Ishikawa (cell line): ENCODE measurements at regions not wholly inside any gene's neighbourhood (a gene's known extent, or its start where the extent isn't known, plus 50 kb on each side); places are given as distances from the start of the nearest gene placed in this dataset.

ENCODE experiments used
- CEBPB ChIP-seq: IDR thresholded peaks from 2 replicates; pipeline ENCODE4 v1.6.1; 2012
- CREB1 ChIP-seq: IDR thresholded peaks from 2 replicates; pipeline ENCODE4 v1.6.1; 2012; ENCODE audit warnings: low read depth
- EGR1 ChIP-seq: IDR thresholded peaks from 2 replicates; pipeline ENCODE4 v1.6.1; 2012
- EP300 ChIP-seq: IDR thresholded peaks from 2 replicates; pipeline ENCODE4 v1.6.1; 2012; ENCODE audit warnings: borderline replicate concordance
- FOXM1 ChIP-seq: IDR thresholded peaks from 2 replicates; pipeline ENCODE4 v1.6.1; 2012; ENCODE audit warnings: low read depth, borderline replicate concordance
- NFIC ChIP-seq: IDR thresholded peaks from 2 replicates; pipeline ENCODE4 v1.6.1; 2012
- RAD21 ChIP-seq: IDR thresholded peaks from 2 replicates; pipeline ENCODE4 v1.6.1; 2012; ENCODE audit warnings: low read depth
- REST ChIP-seq: IDR thresholded peaks from 2 replicates; pipeline ENCODE4 v1.6.1; 2012; ENCODE audit warnings: low read depth, mild to moderate bottlenecking
- TAF1 ChIP-seq: IDR thresholded peaks from 2 replicates; pipeline ENCODE4 v1.6.1; 2012; ENCODE audit warnings: low read depth, mild to moderate bottlenecking
- TCF12 ChIP-seq: IDR thresholded peaks from 2 replicates; pipeline ENCODE4 v1.6.1; 2012; ENCODE audit warnings: low read depth
- TEAD4 ChIP-seq: IDR thresholded peaks from 2 replicates; pipeline ENCODE4 v1.6.1; 2012
- YY1 ChIP-seq: IDR thresholded peaks from 2 replicates; pipeline ENCODE4 v1.6.1; 2012; ENCODE audit warnings: low read depth
- ZBTB7A ChIP-seq: IDR thresholded peaks from 2 replicates; pipeline ENCODE4 v1.6.1; 2012; ENCODE audit warnings: low read depth
- TF ChIP-seq, protein P1 (sequence below): IDR thresholded peaks from 2 replicates; pipeline ENCODE4 v1.6.1; 2012
- TF ChIP-seq, protein P2 (sequence below): IDR thresholded peaks from 2 replicates; pipeline ENCODE4 v1.6.1; 2012

GRCh38 chr16:73166441-73166851, 118.5 kb upstream of the ZFHX3 start:
- no peak for TF ChIP-seq EGR1
- TF ChIP-seq EP300: no peak
- TF ChIP-seq TEAD4: no peak
- TF ChIP-seq CREB1: no peak
- TF ChIP-seq RAD21: no peak
- TF ChIP-seq, protein P1, sequence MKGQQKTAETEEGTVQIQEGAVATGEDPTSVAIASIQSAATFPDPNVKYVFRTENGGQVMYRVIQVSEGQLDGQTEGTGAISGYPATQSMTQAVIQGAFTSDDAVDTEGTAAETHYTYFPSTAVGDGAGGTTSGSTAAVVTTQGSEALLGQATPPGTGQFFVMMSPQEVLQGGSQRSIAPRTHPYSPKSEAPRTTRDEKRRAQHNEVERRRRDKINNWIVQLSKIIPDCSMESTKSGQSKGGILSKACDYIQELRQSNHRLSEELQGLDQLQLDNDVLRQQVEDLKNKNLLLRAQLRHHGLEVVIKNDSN: no peak
- TF ChIP-seq YY1: no peak
- TF ChIP-seq ZBTB7A: no peak
- TF ChIP-seq FOXM1: no peak
- no peak for TF ChIP-seq TAF1
- TF ChIP-seq REST: no peak
- no peak for TF ChIP-seq CEBPB
- TF ChIP-seq NFIC: no peak

DNA sequence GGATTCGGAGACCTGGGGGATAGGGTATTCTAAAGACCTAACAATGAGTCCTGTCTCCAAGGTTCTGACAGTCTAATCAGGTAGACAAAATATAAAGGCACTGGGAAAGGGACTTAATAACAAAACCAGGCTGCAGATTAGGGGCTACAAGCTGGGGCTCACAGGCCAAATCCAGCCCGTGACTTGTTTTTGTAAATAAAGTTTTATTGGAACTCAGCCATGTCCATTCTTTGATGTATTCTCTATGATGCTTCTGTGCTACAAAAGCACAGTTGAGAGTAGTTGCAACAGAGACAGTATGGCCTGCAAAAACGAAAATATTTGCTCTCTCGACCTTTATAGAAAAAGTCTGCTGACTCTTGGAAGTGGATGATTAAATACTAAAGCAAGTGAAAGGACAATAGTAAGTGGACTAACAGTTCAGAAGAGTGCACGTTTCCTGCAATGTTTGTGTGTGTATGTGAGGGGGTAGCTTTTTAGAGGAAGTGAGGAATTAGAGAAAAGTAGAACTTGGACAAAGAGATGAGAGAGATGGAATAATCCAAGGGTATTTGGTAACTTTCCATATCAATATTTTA, 115.4 kb upstream of the ZFHX3 start:
- TF ChIP-seq RAD21 (no peak), CEBPB (no peak), CREB1 (no peak), NFIC (no peak), EGR1 (no peak), REST (no peak), EP300 (no peak), TEAD4 (no peak), YY1 (no peak), TCF12 (no peak), FOXM1 (no peak), TAF1 (no peak), ZBTB7A (no peak)
- TF ChIP-seq, protein P1: no peak
- TF ChIP-seq, protein P2, sequence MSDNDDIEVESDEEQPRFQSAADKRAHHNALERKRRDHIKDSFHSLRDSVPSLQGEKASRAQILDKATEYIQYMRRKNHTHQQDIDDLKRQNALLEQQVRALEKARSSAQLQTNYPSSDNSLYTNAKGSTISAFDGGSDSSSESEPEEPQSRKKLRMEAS: no peak

DNA sequence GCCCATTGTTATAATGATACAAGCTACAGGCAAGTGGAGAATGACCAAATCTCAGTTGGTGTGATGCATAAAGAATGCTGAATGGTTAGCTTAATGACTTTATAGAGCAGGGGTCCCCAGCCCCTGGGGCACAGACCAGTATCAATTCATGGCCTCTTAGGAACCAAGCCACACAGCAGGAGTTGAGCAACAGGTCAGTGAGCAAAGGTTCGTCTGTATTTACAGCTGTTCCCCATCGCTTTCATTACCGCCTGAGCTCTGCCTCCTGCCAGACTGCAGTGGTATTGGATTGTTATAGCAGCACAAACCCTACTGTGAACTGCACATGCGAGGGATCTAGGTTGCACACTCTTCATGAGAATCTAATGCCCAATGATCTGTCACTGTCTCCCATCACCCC, 114.0 kb upstream of the ZFHX3 start:
- TF ChIP-seq TCF12 (no peak), CEBPB (no peak), TEAD4 (no peak), EGR1 (no peak), TAF1 (no peak), YY1 (no peak), NFIC (no peak), CREB1 (no peak), REST (no peak), ZBTB7A (no peak), RAD21 (no peak), FOXM1 (no peak)
- TF ChIP-seq, protein P2: no peak
- TF ChIP-seq, protein P1: no peak

- no peak for TF ChIP-seq TAF1
- TF ChIP-seq TEAD4: no peak
- TF ChIP-seq NFIC: no peak
- no peak for TF ChIP-seq EGR1
- TF ChIP-seq, protein P1: no peak
- TF ChIP-seq TCF12: no peak
- TF ChIP-seq, protein P2: no peak
- no peak for TF ChIP-seq YY1
- no peak for TF ChIP-seq FOXM1
- no peak for TF ChIP-seq CREB1
- no peak for TF ChIP-seq REST
Observed at GRCh38 chr16:73159296-73159695, 111.4 kb upstream of the ZFHX3 start.
